ENCODE measurements at regions not wholly inside any gene's neighbourhood (a gene's known extent, or its start where the extent isn't known, plus 50 kb on each side); places are given as distances from the start of the nearest gene placed in this dataset.

DNA sequence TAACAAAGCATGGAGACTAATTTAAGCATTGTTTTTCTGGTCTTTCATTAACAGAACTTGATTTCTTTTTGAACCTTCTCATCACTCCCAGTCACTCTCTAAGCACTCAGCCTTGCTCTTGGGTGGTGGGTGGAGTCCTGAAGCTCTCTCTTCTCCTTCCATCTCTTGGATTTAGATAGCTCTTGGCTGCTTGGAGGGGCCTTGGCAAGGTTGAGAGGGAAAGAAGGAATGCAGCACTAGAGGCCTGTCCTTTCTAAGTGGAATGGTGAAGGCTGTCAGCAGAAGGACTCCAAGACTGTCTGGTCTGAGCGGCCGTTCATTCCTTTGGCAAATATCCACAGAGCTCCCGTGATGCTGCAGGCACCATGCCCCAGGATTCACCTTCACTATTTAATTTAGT, 168.6 kb upstream of the E2F8 start:
- TF ChIP-seq EZH2 (IDR thresholded peaks at IDR 0.05; ENCODE audit: borderline replicate concordance, low read length) = no peak
- TF ChIP-seq, protein P1, sequence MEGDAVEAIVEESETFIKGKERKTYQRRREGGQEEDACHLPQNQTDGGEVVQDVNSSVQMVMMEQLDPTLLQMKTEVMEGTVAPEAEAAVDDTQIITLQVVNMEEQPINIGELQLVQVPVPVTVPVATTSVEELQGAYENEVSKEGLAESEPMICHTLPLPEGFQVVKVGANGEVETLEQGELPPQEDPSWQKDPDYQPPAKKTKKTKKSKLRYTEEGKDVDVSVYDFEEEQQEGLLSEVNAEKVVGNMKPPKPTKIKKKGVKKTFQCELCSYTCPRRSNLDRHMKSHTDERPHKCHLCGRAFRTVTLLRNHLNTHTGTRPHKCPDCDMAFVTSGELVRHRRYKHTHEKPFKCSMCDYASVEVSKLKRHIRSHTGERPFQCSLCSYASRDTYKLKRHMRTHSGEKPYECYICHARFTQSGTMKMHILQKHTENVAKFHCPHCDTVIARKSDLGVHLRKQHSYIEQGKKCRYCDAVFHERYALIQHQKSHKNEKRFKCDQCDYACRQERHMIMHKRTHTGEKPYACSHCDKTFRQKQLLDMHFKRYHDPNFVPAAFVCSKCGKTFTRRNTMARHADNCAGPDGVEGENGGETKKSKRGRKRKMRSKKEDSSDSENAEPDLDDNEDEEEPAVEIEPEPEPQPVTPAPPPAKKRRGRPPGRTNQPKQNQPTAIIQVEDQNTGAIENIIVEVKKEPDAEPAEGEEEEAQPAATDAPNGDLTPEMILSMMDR (conservative IDR thresholded peaks at IDR 0.05 in 1 of 2, IDR thresholded peaks at IDR 0.05 in 1 of 2; ENCODE audit: extremely low read depth in 1 of 2, insufficient read depth in 1 of 2, low read depth in 1 of 2, low read length in 2 of 2) = no peak
